Fibroblast of lung (primary cell): ENCODE measurements at regions not wholly inside any gene's neighbourhood (a gene's known extent, or its start where the extent isn't known, plus 50 kb on each side); places are given as distances from the start of the nearest gene placed in this dataset.
"Not testable (repeated sequence)": the region's sequence is repeated elsewhere in the genome, so short reads cannot be mapped to it uniquely, and the experiment has no call there.

Experiments used
- EZH2 ChIP-seq: IDR thresholded peaks from 2 replicates; pipeline ENCODE4 v1.5.1; 2012; ENCODE audit warnings: low read length, control low read depth, mild to moderate bottlenecking; ENCODE audit errors: missing control alignments
- TF ChIP-seq, protein P1 (sequence below), 2 donors: IDR thresholded peaks in 1 of 2; conservative IDR thresholded peaks in 1 of 2; 1 replicate in 1 of 2; 2 replicates in 1 of 2; pipeline ENCODE4 v1.5.1; 2011 to 2012; ENCODE audit warnings: low read length in 2 of 2, control low read depth in 1 of 2, inconsistent platforms in 1 of 2, low read depth in 1 of 2, mild to moderate bottlenecking in 1 of 2

DNA sequence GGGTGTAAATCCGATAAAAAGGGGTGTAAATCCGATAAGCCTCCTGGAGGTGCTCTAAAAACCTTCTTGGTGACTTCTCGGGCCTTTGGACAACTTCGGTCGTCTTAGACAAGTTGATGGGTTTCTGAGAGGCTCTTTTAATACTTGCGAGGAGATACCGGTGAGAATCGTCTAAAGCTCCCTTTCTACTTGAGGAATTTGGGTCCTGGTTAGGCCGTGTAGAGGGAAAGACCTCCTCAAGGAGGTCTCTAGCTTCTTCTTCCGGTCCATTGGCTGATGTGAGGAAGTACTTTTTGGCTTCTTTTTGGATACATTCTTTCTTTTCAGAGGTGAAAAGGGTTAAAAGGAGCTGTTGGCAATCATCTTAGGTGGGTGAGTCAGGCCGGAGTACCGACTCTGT lies 128.5 kb downstream of the ART5 start:
- TF ChIP-seq, protein P1, sequence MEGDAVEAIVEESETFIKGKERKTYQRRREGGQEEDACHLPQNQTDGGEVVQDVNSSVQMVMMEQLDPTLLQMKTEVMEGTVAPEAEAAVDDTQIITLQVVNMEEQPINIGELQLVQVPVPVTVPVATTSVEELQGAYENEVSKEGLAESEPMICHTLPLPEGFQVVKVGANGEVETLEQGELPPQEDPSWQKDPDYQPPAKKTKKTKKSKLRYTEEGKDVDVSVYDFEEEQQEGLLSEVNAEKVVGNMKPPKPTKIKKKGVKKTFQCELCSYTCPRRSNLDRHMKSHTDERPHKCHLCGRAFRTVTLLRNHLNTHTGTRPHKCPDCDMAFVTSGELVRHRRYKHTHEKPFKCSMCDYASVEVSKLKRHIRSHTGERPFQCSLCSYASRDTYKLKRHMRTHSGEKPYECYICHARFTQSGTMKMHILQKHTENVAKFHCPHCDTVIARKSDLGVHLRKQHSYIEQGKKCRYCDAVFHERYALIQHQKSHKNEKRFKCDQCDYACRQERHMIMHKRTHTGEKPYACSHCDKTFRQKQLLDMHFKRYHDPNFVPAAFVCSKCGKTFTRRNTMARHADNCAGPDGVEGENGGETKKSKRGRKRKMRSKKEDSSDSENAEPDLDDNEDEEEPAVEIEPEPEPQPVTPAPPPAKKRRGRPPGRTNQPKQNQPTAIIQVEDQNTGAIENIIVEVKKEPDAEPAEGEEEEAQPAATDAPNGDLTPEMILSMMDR (conservative IDR thresholded peaks at IDR 0.05 in 1 of 2, IDR thresholded peaks at IDR 0.05 in 1 of 2; ENCODE audit: low read depth in 1 of 2, low read length in 2 of 2): not testable (repeated sequence)
- not testable (repeated sequence) for TF ChIP-seq EZH2
